B cell (primary cell): ENCODE measurements at regions not wholly inside any gene's neighbourhood (a gene's known extent, or its start where the extent isn't known, plus 50 kb on each side); places are given as distances from the start of the nearest gene placed in this dataset.

ENCODE experiments used
- ATAC-seq: fragments of 200-7000 bp; cut with Tn5 transposase; one replicate; pipeline ENCODE4 v1.10.0; 2021; ENCODE audit warnings: low read depth, mild to moderate bottlenecking, moderate number of reproducible peaks, moderate library complexity
- CTCF ChIA-PET: fragments of 350-600 bp; sonication (Branson Sonifier 250); formaldehyde crosslinking; loops from one replicate; lab custom pipeline; 2021; ENCODE audit warnings: antibody characterized with exemption, inconsistent platforms; lab: Charles Lee
- POLR2A ChIA-PET: fragments of 350-600 bp; sonication (Branson Sonifier 250); formaldehyde crosslinking; loops from one replicate; lab custom pipeline; 2021; ENCODE audit warnings: antibody characterized with exemption; lab: Charles Lee
- DNase-seq: peaks from one replicate; pipeline ENCODE4 v3.0.0; 2013
- H2AFZ ChIP-seq: 2 replicates; pipeline ENCODE4 v1.6.1; 2012; ENCODE audit warnings: mild to moderate bottlenecking, low read depth, low read length; ENCODE audit not compliant: insufficient read depth, poor library complexity, severe bottlenecking
- H3K27ac ChIP-seq, 2 donors: 1 replicate in 1 of 2; 2 replicates in 1 of 2; pipeline ENCODE4 v1.5.1; 2012 to 2013; ENCODE audit warnings: low read length in 2 of 2, mild to moderate bottlenecking in 2 of 2, moderate library complexity in 1 of 2
- H3K27me3 ChIP-seq, 4 experiments: fragments of 200-600 bp in 1 of 4; sonication (generic) in 1 of 4; replicated peaks in 1 of 4; 1 replicate in 2 of 4; 2 replicates in 2 of 4; pipeline versions ENCODE4 v1.6.1 to v1.7.0; 2013 to 2016; ENCODE audit warnings: low read length in 3 of 4, mild to moderate bottlenecking in 2 of 4, mixed read lengths in 1 of 4, moderate library complexity in 1 of 4; ENCODE audit not compliant: insufficient read depth in 4 of 4, control insufficient read depth in 3 of 4; ENCODE audit errors: control extremely low read depth in 1 of 4
- H3K36me3 ChIP-seq, 2 experiments: replicated peaks in 1 of 2; 1 replicate in 1 of 2; 2 replicates in 1 of 2; pipeline versions ENCODE4 v1.6.1 to v1.7.1; 2013; ENCODE audit warnings: low read length in 1 of 2; ENCODE audit not compliant: insufficient read depth in 2 of 2, control insufficient read depth in 1 of 2; ENCODE audit errors: control extremely low read depth in 1 of 2, extremely low read depth in 1 of 2
- H3K4me1 ChIP-seq, 2 donors: fragments of 200-600 bp in 1 of 2; sonication (generic) in 1 of 2; 1 replicate in 1 of 2; 2 replicates in 1 of 2; pipeline versions ENCODE4 v1.5.1 to v1.6.1; 2013 to 2017; ENCODE audit warnings: low read length in 2 of 2; ENCODE audit not compliant: control insufficient read depth in 2 of 2, insufficient read depth in 2 of 2
- H3K4me2 ChIP-seq: replicated peaks from 2 replicates; pipeline ENCODE3; 2012; ENCODE audit warnings: mild to moderate bottlenecking, low read depth, low read length; ENCODE audit not compliant: poor library complexity, severe bottlenecking
- H3K4me3 ChIP-seq, 5 experiments: fragments of 200-600 bp in 1 of 5; sonication (generic) in 1 of 5; 1 replicate in 3 of 5; 2 replicates in 2 of 5; pipeline versions ENCODE4 v1.5.1 to v1.7.0; 2011 to 2016; ENCODE audit warnings: low read length in 4 of 5, mild to moderate bottlenecking in 4 of 5, low read depth in 2 of 5, control low read depth in 1 of 5, moderate library complexity in 1 of 5; ENCODE audit not compliant: insufficient read depth in 1 of 5; ENCODE audit errors: control extremely low read depth in 1 of 5, extremely low read depth in 1 of 5
- H3K79me2 ChIP-seq: fragments of 200-600 bp; sonication (generic); one replicate; pipeline ENCODE4 v1.6.0; 2016; ENCODE audit warnings: low read length; ENCODE audit not compliant: control insufficient read depth, insufficient read depth
- H3K9ac ChIP-seq: fragments of 200-600 bp; sonication (generic); 2 replicates; pipeline ENCODE4 v1.6.1; 2017; ENCODE audit warnings: mild to moderate bottlenecking, low read length, moderate library complexity
- H3K9me3 ChIP-seq, 3 donors: one replicate each; pipeline versions ENCODE4 v1.6.1 to v1.7.1; 2013; ENCODE audit warnings: low read length in 2 of 3; ENCODE audit not compliant: control insufficient read depth in 2 of 3, insufficient read depth in 1 of 3; ENCODE audit errors: control extremely low read depth in 1 of 3
- H4K20me1 ChIP-seq: 2 replicates; pipeline ENCODE4 v1.6.0; 2012; ENCODE audit warnings: mild to moderate bottlenecking, low read length; ENCODE audit not compliant: insufficient read depth, control insufficient read depth, poor library complexity, severe bottlenecking
- H3K27ac Mint-ChIP-seq: one replicate; pipeline ENCODE4 v1.8.0; 2021; ENCODE audit warnings: mixed read lengths
- H3K27me3 Mint-ChIP-seq: one replicate; pipeline ENCODE4 v1.8.0; 2021; ENCODE audit warnings: mixed read lengths
- H3K4me1 Mint-ChIP-seq: one replicate; pipeline ENCODE4 v1.8.0; 2021; ENCODE audit warnings: mixed read lengths
- H3K4me3 Mint-ChIP-seq: one replicate; pipeline ENCODE4 v1.8.0; 2021; ENCODE audit warnings: mixed read lengths
- H3K9me3 Mint-ChIP-seq: one replicate; pipeline ENCODE4 v1.8.0; 2022; ENCODE audit warnings: mixed read lengths; ENCODE audit not compliant: insufficient read depth
- CTCF ChIP-seq: fragments of 200-600 bp; IDR thresholded peaks from one replicate; pipeline ENCODE4 v1.8.0; 2022; ENCODE audit warnings: antibody characterized with exemption, mild to moderate bottlenecking
- EZH2 ChIP-seq: IDR thresholded peaks from 2 replicates; pipeline ENCODE4 v1.6.1; 2012; ENCODE audit warnings: borderline replicate concordance, low read depth, mild to moderate bottlenecking, moderate library complexity, low read length; ENCODE audit not compliant: insufficient read depth, poor library complexity, severe bottlenecking
- WGBS: methylation state at CpG from one replicate; pipeline ENCODE4 v1.1.5; 2013; ENCODE audit warnings: missing lambda C conversion rate; ENCODE audit not compliant: insufficient coverage; 5-methylcytosine and 5-hydroxymethylcytosine counted together
- intact Hi-C: fragments of 100-400 bp; cut with micrococcal nuclease; formaldehyde crosslinking; loops from one replicate; pipeline ENCODE4 v1.10.0; 2022

- WGBS: no CpG with 5 or more reads among the region's 4 CpGs
- Mint-ChIP-seq H3K27ac (no peak overlapping the region), H3K27me3 (peaks cover 7% of the 10 kb centered on the region), H3K9me3 (no peaks in the 10 kb centered on the region), H3K4me3 (no peak overlapping the region), H3K4me1 (no peaks in the 10 kb centered on the region)
- Histone ChIP-seq H3K36me3 (no peaks in the 10 kb centered on the region), H3K27me3 (no peaks in the 10 kb centered on the region), H3K27ac (no peak overlapping the region), H3K79me2 (no peaks in the 10 kb centered on the region), H3K4me3 (no peak overlapping the region), H3K4me1 (no peaks in the 10 kb centered on the region), H3K9ac (no peak overlapping the region), H4K20me1 (no peaks in the 10 kb centered on the region), H3K9me3 (no peaks in the 10 kb centered on the region), H2AFZ (no peak overlapping the region), H3K4me2 (no peak overlapping the region)
- DNase-seq (no peak), ATAC-seq (no peak)
- intact Hi-C loops: no loop called here
- ChIA-PET CTCF (interaction anchor here (1.5 kb wide), 1 partner anchor 14 kb away, joined by 3 read pairs; no protein-coding TSS in a partner anchor), POLR2A (no interaction called here)
- no peak for TF ChIP-seq EZH2
- TF ChIP-seq CTCF: no peak
These were observed 131.5 kb downstream of the SOCS6 start for GRCh38 chr18:70420146-70420898.

GRCh38 chr18:70419526-70419925, 130.7 kb downstream of the SOCS6 start:
- H3K27me3 ChIP-seq: no peaks in the 10 kb centered on the region
- POLR2A ChIA-PET: no interaction called here
- H2AFZ ChIP-seq: no peak overlapping the region
- Mint-ChIP-seq H3K27me3 (peaks cover 7% of the 10 kb centered on the region), H3K27ac (no peak overlapping the region), H3K9me3 (no peaks in the 10 kb centered on the region), H3K4me1 (no peaks in the 10 kb centered on the region), H3K4me3 (no peak overlapping the region)
- no CpG with 5 or more reads among the region's 3 CpGs for WGBS
- DNase-seq (no peak), ATAC-seq (no peak)
- H3K79me2 ChIP-seq: no peaks in the 10 kb centered on the region
- H3K9me3 ChIP-seq: no peaks in the 10 kb centered on the region
- H4K20me1 ChIP-seq: no peaks in the 10 kb centered on the region
- H3K27ac ChIP-seq: no peak overlapping the region
- no peaks in the 10 kb centered on the region for H3K36me3 ChIP-seq
- no peak overlapping the region for H3K9ac ChIP-seq
- CTCF ChIA-PET: no interaction called here
- TF ChIP-seq EZH2 (no peak), CTCF (no peak)
- no peak overlapping the region for H3K4me2 ChIP-seq
- H3K4me3 ChIP-seq: no peak overlapping the region
- intact Hi-C loops: no loop called here
- no peaks in the 10 kb centered on the region for H3K4me1 ChIP-seq
